WI38 (cell line): ENCODE measurements at regions not wholly inside any gene's neighbourhood (a gene's known extent, or its start where the extent isn't known, plus 50 kb on each side); places are given as distances from the start of the nearest gene placed in this dataset.

Experiments used
- H3K4me3 ChIP-seq: 2 replicates; pipeline ENCODE4 v1.5.1; 2011; ENCODE audit warnings: low read depth, mild to moderate bottlenecking, control low read depth, low read length
- TF ChIP-seq, protein P1 (sequence below): IDR thresholded peaks from 2 replicates; pipeline ENCODE4 v1.5.1; 2012; ENCODE audit warnings: low read depth, mild to moderate bottlenecking, control low read depth, low read length

- TF ChIP-seq, protein P1, sequence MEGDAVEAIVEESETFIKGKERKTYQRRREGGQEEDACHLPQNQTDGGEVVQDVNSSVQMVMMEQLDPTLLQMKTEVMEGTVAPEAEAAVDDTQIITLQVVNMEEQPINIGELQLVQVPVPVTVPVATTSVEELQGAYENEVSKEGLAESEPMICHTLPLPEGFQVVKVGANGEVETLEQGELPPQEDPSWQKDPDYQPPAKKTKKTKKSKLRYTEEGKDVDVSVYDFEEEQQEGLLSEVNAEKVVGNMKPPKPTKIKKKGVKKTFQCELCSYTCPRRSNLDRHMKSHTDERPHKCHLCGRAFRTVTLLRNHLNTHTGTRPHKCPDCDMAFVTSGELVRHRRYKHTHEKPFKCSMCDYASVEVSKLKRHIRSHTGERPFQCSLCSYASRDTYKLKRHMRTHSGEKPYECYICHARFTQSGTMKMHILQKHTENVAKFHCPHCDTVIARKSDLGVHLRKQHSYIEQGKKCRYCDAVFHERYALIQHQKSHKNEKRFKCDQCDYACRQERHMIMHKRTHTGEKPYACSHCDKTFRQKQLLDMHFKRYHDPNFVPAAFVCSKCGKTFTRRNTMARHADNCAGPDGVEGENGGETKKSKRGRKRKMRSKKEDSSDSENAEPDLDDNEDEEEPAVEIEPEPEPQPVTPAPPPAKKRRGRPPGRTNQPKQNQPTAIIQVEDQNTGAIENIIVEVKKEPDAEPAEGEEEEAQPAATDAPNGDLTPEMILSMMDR = no peak
- no peak overlapping the region for H3K4me3 ChIP-seq
Measured at GRCh38 chr2:150847578-150847977, 360.1 kb upstream of the RND3 start.

- TF ChIP-seq, protein P1 = no peak
- H3K4me3 ChIP-seq = no peak overlapping the region
Measured at GRCh38 chr2:150846691-150847090, 359.2 kb upstream of the RND3 start.

DNA sequence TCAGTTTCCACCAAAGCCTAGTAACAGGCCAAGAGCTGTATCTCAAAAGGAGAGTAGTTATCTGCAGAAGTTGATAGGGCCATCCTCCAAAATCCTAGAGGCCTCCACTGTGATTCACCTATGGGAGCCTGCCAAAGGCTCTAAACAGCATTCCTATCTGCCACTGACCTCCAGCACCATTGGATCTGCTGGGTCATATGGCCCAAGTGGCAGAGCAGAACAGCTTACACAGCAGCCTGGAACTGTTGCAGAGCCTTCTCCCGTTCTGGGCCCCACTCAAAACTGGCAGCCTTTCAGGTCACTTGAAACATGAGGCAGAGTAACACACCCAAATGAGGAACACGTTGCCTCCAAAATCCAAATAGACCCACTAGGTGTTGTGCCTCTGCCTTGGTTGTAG is 345.2 kb upstream of the RND3 start:
- no peak overlapping the region for H3K4me3 ChIP-seq
- TF ChIP-seq, protein P1 = no peak

DNA sequence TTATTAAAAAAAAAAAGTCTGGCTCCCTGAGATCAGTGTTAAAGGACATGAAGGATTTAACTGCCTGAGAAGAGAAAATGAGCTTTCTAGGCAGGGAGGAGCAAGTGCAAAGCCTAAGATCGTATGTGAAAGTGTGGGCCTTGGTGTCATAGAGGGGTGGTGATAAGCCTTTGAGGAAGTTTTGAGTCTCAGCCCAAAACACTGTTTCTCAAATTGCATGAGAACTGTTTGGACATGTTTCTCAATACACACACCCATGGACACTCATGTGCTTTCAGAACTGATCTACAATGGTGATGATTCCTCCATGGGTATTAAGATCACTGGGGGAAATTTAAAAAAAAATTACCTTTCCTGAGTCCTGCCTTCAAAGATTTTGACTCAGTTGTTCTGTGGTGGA is 336.7 kb upstream of the RND3 start:
- TF ChIP-seq, protein P1 = no peak
- H3K4me3 ChIP-seq = no peak overlapping the region

DNA sequence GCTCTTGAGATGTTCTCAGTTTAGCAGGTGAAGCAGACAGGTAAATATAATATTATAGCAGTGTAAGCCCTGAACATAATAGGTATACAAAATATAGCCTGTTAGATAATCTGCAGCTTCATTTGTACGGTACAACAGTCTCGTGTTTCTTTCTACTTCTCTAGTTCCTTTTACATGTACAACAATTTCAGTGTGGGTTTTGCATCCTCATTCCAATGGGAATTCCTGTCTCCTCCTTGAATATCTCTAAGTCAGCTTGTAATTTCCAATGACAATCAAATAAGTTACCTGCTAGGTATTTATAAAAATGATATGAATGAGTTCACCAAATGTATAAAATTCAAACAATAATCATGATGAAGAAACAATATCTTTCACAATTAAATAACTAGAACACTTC is 330.0 kb upstream of the RND3 start:
- TF ChIP-seq, protein P1 = no peak
- H3K4me3 ChIP-seq = no peak overlapping the region

DNA sequence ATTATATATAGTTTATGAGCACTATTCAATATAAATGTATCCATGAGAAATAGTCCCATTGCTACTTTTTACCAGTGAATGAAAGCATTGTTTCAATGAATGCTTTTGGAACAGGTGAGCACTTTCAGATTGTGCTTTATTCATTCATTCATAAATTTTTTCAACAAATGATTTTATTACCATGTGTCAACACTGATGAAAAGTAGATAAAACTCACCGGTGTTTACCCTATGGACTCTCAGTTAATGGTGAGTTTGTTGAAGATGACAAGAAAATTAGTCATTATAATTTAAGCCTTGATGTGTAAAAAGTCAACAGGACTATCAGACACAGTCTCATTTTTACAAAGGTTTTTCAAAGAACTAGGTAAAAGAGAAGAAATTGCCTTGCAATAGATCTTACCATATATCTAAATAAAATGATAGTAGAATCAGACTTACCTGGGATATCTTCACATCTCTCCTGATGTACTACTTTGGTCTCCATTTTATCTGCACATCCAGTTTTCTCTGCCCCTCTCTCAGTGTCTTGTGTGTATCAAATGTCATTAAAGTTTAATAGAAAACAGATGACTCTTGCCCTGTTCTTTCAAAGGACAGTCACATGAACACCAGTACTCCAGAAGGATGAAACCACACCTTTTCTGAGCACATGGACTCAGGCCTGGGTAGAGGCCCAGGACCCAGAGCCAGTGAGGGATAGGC is 325.3 kb upstream of the RND3 start:
- no peak overlapping the region for H3K4me3 ChIP-seq
- TF ChIP-seq, protein P1 = no peak

GRCh38 chr2:150812066-150812465 is 324.6 kb upstream of the RND3 start:
- TF ChIP-seq, protein P1 = no peak
- H3K4me3 ChIP-seq = no peak overlapping the region
